Stimulated activated memory B cell treated with anti-CD40 and anti-IgM and Interleukin-4, amounts not matched to agents 10 μg/mL and 1 μg/mL and 100 μg/mL, for 72 hours (primary cell): ENCODE measurements at regions not wholly inside any gene's neighbourhood (a gene's known extent, or its start where the extent isn't known, plus 50 kb on each side); places are given as distances from the start of the nearest gene placed in this dataset.

ENCODE experiments used
- ATAC-seq: fragments of 150-1000 bp; cut with Tn5 transposase; 2 replicates; pipeline ENCODE4 v1.10.0; 2021
- H3K27ac Mint-ChIP-seq: one replicate; pipeline ENCODE4 v1.8.0; 2022; ENCODE audit warnings: mild to moderate bottlenecking, mixed read lengths
- H3K27me3 Mint-ChIP-seq: one replicate; pipeline ENCODE4 v1.8.0; 2022; ENCODE audit warnings: mixed read lengths
- H3K36me3 Mint-ChIP-seq: one replicate; pipeline ENCODE4 v1.8.0; 2022; ENCODE audit warnings: mixed read lengths
- H3K4me1 Mint-ChIP-seq: one replicate; pipeline ENCODE4 v1.8.0; 2022; ENCODE audit warnings: mixed read lengths
- H3K4me3 Mint-ChIP-seq: one replicate; pipeline ENCODE4 v1.8.0; 2022; ENCODE audit warnings: mild to moderate bottlenecking, moderate library complexity, mixed read lengths
- H3K9me3 Mint-ChIP-seq: one replicate; pipeline ENCODE4 v1.8.0; 2022; ENCODE audit warnings: mixed read lengths

DNA sequence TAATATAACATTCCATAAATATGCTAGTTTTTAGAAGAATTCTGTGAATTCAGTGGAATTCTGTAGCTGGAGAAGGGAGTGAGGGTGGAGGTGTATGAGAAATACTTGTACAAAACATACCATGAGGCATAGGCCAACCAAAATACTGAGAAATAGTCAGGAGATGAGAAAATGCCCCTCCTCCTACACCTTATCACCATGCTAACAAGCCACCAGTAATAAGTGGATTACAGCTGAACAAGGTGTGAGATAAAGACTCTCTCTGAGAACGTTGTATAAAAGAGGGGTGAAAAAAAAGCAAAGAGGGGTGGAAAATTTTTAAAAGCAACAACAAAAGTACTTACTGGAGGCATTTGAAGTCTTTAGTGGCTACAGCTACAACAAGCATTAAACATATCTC, 90.4 kb upstream of the IGFBP3 start:
- no peaks in the 10 kb centered on the region for H3K27me3 Mint-ChIP-seq
- no peak for ATAC-seq
- H3K36me3 Mint-ChIP-seq: no peaks in the 10 kb centered on the region
- no peaks in the 10 kb centered on the region for H3K4me1 Mint-ChIP-seq
- no peak overlapping the region for H3K4me3 Mint-ChIP-seq
- no peaks in the 10 kb centered on the region for H3K9me3 Mint-ChIP-seq
- H3K27ac Mint-ChIP-seq: no peak overlapping the region

DNA sequence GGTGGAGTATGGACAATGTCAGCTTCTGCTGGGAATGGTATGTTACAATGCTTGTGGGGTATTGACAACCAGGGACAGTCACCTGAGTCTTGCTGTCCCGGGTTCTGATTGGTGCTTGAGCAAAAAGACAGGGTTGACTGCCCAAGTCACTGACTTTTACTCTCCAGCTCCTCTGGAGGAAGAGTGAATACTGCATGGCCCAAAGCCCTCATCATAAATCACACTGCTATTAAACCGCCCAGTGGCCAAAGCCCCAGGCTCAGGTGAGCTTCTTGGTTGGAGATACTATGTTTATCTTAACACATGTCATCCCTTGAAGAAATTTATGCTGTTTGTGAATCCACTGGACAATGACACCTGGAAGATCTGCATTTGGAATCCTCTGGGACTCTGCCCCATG, 90.0 kb upstream of the IGFBP3 start:
- Mint-ChIP-seq H3K36me3 (no peaks in the 10 kb centered on the region), H3K4me3 (no peak overlapping the region), H3K27ac (no peak overlapping the region), H3K4me1 (no peaks in the 10 kb centered on the region), H3K27me3 (no peaks in the 10 kb centered on the region), H3K9me3 (no peaks in the 10 kb centered on the region)
- no peak for ATAC-seq

DNA sequence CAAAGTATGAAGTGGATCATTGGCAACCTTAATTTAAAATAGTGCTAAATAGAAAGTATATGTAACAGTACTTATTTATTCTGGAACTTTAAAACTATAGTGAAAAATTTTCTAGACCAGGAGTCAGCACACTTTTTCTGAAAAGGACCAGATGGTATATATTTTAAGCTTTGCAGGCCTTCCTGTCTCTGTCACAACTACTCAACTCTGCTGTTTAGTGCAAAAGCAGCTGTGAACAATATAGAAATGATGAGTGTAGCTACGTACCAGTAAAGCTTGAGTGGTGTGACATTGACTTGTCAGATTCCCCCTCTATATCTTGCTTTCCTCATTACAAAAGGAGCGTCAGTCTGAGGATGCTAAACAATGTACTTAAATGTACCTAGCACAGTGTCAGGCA, 88.1 kb upstream of the IGFBP3 start:
- Mint-ChIP-seq H3K36me3 (no peaks in the 10 kb centered on the region), H3K27ac (no peak overlapping the region), H3K9me3 (no peaks in the 10 kb centered on the region), H3K27me3 (no peaks in the 10 kb centered on the region), H3K4me3 (no peak overlapping the region), H3K4me1 (peaks cover 3% of the 10 kb centered on the region)
- ATAC-seq: no peak

DNA sequence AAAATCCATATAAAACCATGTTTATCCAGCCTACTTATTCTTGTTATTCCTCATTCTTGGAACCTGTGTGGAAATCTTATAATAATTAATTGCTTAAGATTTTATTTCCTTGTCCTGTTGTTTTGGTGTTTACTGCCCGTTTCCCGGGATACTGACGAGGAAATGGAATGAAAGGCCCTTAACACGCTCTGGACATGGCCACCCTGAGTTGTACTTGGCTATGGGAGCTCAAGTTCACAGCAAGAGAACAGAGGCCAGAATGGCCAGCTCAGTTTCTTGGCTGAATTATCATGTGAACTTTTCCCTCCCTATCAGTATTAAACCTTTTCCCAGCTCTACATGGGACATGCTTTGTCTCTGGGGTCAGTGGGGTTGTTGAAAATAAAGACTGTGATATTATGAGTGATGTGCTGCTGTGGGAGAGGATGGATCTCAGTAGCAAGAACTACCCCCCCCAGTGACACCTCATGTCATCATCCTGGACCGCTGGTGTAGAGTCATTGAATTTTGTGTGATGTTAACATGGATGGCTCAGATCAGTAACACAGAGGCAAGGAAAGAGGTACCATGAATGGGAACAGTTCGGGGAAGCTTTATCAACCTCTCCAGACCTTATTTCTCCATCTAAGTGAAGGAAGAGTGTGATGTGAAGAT, 87.0 kb upstream of the IGFBP3 start:
- Mint-ChIP-seq H3K27ac (no peak overlapping the region), H3K27me3 (no peaks in the 10 kb centered on the region), H3K4me1 (peaks cover 4% of the 10 kb centered on the region), H3K9me3 (peaks cover 4% of the 10 kb centered on the region), H3K36me3 (no peaks in the 10 kb centered on the region), H3K4me3 (no peak overlapping the region)
- no peak for ATAC-seq

DNA sequence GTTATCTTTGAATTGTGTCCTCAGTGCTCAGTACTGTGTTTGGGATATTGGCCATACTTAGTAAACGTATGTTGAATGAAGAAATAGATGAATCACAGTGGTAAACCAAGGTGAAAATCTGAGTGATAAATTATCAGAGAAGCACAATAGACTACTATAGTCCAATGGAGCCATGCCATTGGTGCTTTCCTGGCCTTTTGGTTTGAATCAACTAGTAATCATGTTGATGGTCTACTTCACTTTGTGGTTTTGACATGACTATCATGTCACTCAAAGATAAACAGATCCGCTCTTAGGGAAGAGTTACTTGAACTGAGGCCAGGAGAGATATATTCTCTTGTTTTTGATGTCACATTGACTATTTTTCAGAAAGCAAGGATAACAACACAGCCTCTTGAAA, 86.1 kb upstream of the IGFBP3 start:
- ATAC-seq: no peak
- no peak overlapping the region for H3K4me3 Mint-ChIP-seq
- H3K36me3 Mint-ChIP-seq: no peaks in the 10 kb centered on the region
- no peaks in the 10 kb centered on the region for H3K27me3 Mint-ChIP-seq
- peaks cover 4% of the 10 kb centered on the region for H3K4me1 Mint-ChIP-seq
- H3K27ac Mint-ChIP-seq: no peak overlapping the region
- H3K9me3 Mint-ChIP-seq: peaks cover 7% of the 10 kb centered on the region

DNA sequence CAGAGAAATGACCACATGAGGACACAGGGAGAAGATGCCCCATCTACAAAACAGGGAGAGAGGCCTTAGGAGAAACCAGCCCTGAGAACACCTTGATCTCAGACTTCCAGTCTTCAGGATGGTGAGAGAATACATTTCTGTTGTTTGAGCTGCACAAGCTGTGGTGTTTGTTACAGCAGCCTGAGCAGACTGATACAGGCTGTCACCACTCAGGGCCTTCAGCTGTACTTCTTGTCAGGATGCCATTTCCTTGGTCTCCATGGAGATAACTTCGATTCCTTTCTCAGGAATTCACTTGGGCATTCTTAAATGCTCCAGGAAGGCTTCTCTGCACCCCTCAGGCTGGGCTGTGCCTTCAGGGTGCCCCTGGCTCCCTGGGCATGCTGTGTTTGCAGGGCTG, 85.7 kb upstream of the IGFBP3 start:
- peaks cover 4% of the 10 kb centered on the region for H3K4me1 Mint-ChIP-seq
- no peaks in the 10 kb centered on the region for H3K27me3 Mint-ChIP-seq
- H3K27ac Mint-ChIP-seq: no peak overlapping the region
- peaks cover 7% of the 10 kb centered on the region for H3K9me3 Mint-ChIP-seq
- H3K4me3 Mint-ChIP-seq: no peak overlapping the region
- no peak for ATAC-seq
- no peaks in the 10 kb centered on the region for H3K36me3 Mint-ChIP-seq

DNA sequence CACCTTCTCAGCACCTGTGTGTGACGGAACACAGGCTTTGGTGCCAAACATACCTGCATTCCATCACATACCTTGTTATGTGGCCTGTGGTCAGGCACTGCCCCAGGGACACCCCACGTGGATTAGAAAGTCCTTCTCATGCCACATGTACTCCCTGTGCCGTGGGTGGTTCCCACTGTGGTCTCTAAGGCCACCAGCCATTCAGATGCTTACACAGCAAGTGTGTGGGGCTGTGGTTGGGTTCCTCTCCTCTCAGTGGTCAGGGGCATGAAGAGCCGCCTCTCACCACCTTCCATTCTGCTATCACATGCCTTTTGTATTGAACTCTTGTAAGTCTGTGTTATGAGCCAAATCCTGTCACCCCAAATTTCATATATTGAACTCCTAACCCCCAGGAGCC, 85.1 kb upstream of the IGFBP3 start:
- Mint-ChIP-seq H3K27me3 (no peaks in the 10 kb centered on the region), H3K9me3 (peaks cover 7% of the 10 kb centered on the region), H3K4me1 (peaks cover 4% of the 10 kb centered on the region), H3K27ac (no peak overlapping the region), H3K36me3 (no peaks in the 10 kb centered on the region), H3K4me3 (no peak overlapping the region)
- ATAC-seq: no peak

DNA sequence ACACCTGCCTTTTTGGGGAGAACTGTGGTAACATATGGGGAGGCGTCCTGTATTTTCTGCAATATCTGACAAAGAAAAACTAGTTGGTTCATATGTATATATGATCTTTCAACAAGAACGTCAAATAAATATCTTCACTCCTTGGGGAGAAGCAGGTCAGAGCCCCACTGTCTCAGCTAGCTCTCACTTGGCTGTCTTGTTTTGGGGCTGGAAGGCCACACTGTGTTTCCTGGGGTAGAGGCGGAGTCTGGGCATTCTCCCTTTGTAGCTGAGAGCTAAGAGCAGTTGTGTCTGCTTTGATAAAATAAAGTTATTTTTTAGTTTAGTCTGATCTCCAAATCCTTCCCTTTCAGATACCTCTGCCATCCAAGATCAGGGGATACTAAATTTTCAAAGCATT, 83.9 kb upstream of the IGFBP3 start:
- Mint-ChIP-seq H3K4me1 (peaks cover 4% of the 10 kb centered on the region), H3K36me3 (no peaks in the 10 kb centered on the region), H3K27ac (no peak overlapping the region), H3K9me3 (peaks cover 7% of the 10 kb centered on the region), H3K27me3 (no peaks in the 10 kb centered on the region), H3K4me3 (no peak overlapping the region)
- ATAC-seq: no peak

DNA sequence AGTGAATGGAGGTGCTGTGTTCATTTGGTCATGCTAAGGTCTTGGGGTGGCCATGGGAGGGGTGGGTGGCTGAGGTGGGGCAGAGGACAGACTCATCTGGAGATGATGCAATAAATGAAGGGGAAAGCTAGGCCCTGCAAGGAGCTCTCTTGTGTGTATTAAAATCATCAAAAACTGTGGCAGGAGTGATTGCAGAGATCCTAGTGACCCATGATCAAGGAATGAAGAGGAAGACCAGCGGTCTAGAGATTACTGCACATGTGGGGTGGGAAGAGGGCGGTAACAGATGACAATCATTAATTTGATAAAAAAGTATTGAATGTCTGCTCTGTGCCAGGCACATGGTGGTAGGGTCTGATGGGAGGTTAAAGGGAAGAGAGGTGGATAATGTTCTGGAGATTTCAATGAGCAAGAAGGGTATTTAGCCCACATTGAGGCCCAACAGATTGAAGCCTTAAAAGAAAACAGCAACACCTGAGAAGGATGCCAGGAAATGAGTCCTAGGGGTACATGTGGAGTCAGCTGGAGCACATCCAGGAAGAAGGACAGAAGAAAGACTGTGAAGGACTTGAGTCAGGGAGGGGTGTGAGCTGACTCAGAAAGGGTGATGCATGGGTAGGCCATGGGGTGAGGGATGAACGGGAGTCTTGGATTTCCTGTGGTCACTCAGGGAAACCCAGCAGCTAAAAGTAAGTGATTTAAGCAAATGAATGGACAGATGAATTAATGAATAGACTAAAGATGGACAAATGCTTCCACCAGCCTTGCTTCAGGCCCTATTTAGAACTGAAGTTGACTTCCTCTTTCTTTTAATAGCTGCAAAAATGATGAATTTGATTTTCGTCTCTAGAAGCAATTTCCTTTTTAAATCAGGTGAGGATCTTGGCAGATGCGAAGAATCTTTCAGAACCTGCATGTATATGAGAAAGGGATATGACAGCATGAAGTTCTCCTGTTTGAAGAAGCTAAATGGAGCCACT, 83.1 kb upstream of the IGFBP3 start:
- no peak overlapping the region for H3K27ac Mint-ChIP-seq
- H3K4me3 Mint-ChIP-seq: no peak overlapping the region
- no peaks in the 10 kb centered on the region for H3K36me3 Mint-ChIP-seq
- H3K4me1 Mint-ChIP-seq: peaks cover 4% of the 10 kb centered on the region
- peaks cover 7% of the 10 kb centered on the region for H3K9me3 Mint-ChIP-seq
- no peaks in the 10 kb centered on the region for H3K27me3 Mint-ChIP-seq
- ATAC-seq: no peak

DNA sequence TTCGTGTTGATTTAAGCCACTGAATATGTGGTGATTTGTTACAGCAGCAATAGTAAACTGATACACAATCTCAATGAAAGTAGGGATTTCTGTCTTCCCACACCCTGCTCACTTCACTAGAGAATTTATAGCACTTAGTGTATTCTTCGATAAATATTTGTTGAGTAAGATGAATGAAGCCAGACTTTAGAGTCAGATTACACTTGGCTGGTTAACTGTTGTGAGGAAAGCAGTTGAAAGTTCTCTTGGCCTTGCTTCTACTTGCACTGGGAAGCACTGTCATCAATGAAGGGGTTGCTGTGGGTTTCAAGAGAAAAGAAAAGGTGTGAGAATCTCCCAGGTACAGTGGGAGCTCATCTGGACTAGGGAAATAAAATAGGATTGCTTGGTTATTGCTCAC, 82.1 kb upstream of the IGFBP3 start:
- ATAC-seq: no peak
- H3K36me3 Mint-ChIP-seq: no peaks in the 10 kb centered on the region
- no peak overlapping the region for H3K27ac Mint-ChIP-seq
- no peaks in the 10 kb centered on the region for H3K27me3 Mint-ChIP-seq
- H3K4me3 Mint-ChIP-seq: no peak overlapping the region
- H3K9me3 Mint-ChIP-seq: peaks cover 7% of the 10 kb centered on the region
- H3K4me1 Mint-ChIP-seq: peaks cover 4% of the 10 kb centered on the region

DNA sequence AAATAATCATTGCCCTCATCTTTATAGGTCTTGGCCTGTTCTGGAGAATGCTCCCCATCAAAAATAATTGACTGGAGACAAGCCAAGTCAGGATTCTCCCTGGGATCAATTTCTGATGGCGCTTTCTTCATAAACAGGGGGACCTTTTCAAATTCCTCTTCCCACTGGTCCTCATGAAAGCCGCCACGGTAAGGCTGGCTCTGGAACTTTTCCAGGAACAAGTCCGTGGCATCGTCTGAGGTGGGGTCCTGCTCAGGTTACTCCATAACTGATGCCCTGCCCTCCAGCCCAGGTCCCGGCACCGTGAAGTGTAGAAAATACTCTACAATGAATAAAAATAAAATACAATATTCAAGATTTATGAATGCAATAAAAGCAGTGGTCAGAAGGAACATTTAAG, 79.4 kb upstream of the IGFBP3 start:
- Mint-ChIP-seq H3K9me3 (peaks cover 18% of the 10 kb centered on the region), H3K36me3 (no peaks in the 10 kb centered on the region), H3K4me1 (peaks cover 4% of the 10 kb centered on the region), H3K27ac (no peak overlapping the region), H3K27me3 (no peaks in the 10 kb centered on the region), H3K4me3 (no peak overlapping the region)
- ATAC-seq: no peak

DNA sequence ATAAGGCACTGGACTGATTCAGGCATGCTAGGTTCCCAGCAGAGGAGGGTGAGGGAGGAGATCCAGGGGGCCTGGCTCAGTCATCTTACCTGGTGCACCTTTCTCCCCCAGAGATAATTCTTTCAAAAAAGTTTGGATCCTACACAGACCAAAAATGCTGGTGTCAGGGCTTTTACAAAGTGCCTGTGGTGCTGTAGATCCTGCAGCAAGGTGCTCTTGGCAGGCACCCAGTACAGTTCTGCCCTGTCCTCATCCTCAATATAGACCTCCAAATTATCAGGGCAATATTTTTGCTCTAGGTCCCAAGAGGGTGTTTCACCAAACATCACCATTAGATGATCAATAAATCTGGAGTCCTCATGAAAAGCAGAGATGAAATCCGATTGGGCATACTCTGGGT, 78.5 kb upstream of the IGFBP3 start:
- peaks cover 21% of the 10 kb centered on the region for H3K9me3 Mint-ChIP-seq
- H3K36me3 Mint-ChIP-seq: no peaks in the 10 kb centered on the region
- no peak overlapping the region for H3K4me3 Mint-ChIP-seq
- no peak for ATAC-seq
- H3K27me3 Mint-ChIP-seq: no peaks in the 10 kb centered on the region
- peaks cover 4% of the 10 kb centered on the region for H3K4me1 Mint-ChIP-seq
- H3K27ac Mint-ChIP-seq: no peak overlapping the region

DNA sequence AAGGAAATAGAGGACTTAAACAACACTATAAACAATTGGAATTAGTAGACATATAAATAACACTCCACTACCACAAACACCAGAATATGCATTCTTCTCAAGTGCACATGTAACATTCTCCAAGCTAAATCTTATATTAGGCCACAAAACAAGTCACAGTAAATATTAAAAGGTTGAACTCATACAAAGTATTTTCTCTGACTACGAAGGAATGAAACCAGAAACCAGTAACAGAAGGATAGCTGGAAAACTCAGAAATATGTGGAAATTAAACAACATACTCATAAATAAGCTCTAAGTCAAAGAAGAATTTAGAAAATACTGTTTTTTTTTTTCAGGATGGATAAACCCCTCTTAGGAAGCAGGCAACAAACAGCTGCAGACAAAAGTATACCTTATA, 77.4 kb upstream of the IGFBP3 start:
- no peak for ATAC-seq
- no peak overlapping the region for H3K4me3 Mint-ChIP-seq
- peaks cover 27% of the 10 kb centered on the region for H3K9me3 Mint-ChIP-seq
- H3K27ac Mint-ChIP-seq: no peak overlapping the region
- no peaks in the 10 kb centered on the region for H3K27me3 Mint-ChIP-seq
- no peaks in the 10 kb centered on the region for H3K4me1 Mint-ChIP-seq
- no peaks in the 10 kb centered on the region for H3K36me3 Mint-ChIP-seq

DNA sequence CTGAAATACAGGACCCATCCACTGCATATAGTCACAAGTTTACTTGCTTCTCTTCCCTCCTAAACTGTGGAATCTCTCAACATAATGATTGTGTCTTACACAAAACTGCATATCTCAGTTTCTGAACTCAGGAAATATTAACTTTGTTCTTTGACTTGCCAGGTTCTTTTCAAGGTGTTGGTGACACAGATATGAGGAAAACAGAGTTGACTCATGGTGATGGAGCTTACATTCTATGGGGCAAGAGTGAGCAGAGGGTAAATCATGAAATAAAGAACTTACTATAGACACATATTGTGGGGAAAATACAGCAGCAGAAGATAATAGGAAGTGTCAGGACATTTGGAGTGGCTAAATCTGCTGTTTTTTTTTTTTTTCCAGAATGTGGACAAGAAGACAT, 72.5 kb upstream of the IGFBP3 start:
- Mint-ChIP-seq H3K27ac (no peak overlapping the region), H3K27me3 (no peaks in the 10 kb centered on the region), H3K36me3 (no peaks in the 10 kb centered on the region), H3K4me1 (no peaks in the 10 kb centered on the region), H3K4me3 (no peak overlapping the region), H3K9me3 (peaks cover 24% of the 10 kb centered on the region)
- no peak for ATAC-seq

DNA sequence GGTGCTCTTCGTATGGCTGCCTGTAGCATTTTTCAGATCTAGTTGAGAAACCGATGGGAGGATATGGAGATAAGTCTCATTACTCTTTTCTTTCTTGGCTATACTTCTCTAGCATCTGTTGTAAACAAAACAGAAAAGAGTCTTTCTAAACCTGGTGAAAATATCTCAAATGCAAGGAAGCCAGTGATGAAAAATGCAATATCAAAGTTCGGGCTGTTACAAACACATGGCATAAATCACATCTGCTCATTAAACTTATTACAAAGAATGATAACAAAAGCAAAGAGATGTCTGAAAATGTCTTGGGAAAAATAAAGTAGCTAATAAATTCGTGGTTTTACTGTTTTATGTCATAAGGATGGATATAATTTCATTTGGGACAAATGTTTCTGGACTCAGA, 71.8 kb upstream of the IGFBP3 start:
- no peak overlapping the region for H3K27ac Mint-ChIP-seq
- no peaks in the 10 kb centered on the region for H3K36me3 Mint-ChIP-seq
- no peaks in the 10 kb centered on the region for H3K4me1 Mint-ChIP-seq
- H3K27me3 Mint-ChIP-seq: no peaks in the 10 kb centered on the region
- peaks cover 21% of the 10 kb centered on the region for H3K9me3 Mint-ChIP-seq
- no peak for ATAC-seq
- no peak overlapping the region for H3K4me3 Mint-ChIP-seq

DNA sequence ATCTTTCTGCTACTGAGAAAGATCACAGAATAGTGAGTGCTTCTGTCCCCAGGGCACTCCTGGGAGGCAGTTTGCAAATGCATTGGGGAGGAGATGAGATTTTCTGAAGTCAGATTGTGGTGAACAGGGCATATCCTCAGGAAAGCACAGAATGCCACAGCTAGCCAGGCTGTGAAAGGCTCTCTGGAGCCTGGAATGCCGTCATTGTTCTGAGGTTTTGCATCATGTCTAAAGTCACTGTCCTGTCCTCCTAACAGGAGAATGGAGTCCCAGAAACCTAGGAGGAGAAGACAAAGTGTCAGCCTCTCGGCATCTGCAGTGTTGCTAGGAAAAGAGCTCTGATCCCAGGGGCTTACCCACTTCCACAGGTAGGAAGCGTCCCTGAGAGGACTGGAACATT, 69.2 kb upstream of the IGFBP3 start:
- Mint-ChIP-seq H3K4me1 (no peaks in the 10 kb centered on the region), H3K27ac (no peak overlapping the region), H3K4me3 (no peak overlapping the region), H3K27me3 (peaks cover 9% of the 10 kb centered on the region), H3K9me3 (peaks cover 11% of the 10 kb centered on the region), H3K36me3 (no peaks in the 10 kb centered on the region)
- ATAC-seq: no peak
